ENCODE measurements at regions not wholly inside any gene's neighbourhood (a gene's known extent, or its start where the extent isn't known, plus 50 kb on each side); places are given as distances from the start of the nearest gene placed in this dataset.

DNA sequence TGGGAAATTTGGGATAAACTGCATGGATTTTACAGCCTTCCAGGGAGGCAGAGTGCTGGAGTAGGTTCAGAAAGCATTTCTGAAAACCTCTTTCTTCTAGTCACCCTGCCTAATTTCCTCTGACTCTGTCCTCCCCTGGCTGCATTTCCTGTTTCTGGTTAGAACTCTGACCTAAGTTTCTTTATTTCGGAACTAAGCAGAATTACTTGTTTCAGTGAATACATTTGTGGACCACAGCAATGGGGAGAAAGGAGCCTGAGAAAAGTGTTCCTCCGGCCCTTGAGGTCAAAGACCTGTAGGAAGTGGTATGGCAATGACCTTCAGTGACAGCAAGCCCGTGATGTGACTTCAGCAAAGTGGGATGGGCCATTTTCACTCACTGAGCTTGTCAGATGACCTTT, 173.4 kb upstream of the RUNX1 start:
- TF ChIP-seq, protein P1, sequence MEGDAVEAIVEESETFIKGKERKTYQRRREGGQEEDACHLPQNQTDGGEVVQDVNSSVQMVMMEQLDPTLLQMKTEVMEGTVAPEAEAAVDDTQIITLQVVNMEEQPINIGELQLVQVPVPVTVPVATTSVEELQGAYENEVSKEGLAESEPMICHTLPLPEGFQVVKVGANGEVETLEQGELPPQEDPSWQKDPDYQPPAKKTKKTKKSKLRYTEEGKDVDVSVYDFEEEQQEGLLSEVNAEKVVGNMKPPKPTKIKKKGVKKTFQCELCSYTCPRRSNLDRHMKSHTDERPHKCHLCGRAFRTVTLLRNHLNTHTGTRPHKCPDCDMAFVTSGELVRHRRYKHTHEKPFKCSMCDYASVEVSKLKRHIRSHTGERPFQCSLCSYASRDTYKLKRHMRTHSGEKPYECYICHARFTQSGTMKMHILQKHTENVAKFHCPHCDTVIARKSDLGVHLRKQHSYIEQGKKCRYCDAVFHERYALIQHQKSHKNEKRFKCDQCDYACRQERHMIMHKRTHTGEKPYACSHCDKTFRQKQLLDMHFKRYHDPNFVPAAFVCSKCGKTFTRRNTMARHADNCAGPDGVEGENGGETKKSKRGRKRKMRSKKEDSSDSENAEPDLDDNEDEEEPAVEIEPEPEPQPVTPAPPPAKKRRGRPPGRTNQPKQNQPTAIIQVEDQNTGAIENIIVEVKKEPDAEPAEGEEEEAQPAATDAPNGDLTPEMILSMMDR (IDR thresholded peaks at IDR 0.05; ENCODE audit: insufficient read depth, low read length): no peak
- TF ChIP-seq POLR2AphosphoS5 (IDR thresholded peaks at IDR 0.05; ENCODE audit: low read depth) (no peak), GABPA (IDR thresholded peaks at IDR 0.05; ENCODE audit: low read depth) (no peak)
- TF ChIP-seq, protein P2, sequence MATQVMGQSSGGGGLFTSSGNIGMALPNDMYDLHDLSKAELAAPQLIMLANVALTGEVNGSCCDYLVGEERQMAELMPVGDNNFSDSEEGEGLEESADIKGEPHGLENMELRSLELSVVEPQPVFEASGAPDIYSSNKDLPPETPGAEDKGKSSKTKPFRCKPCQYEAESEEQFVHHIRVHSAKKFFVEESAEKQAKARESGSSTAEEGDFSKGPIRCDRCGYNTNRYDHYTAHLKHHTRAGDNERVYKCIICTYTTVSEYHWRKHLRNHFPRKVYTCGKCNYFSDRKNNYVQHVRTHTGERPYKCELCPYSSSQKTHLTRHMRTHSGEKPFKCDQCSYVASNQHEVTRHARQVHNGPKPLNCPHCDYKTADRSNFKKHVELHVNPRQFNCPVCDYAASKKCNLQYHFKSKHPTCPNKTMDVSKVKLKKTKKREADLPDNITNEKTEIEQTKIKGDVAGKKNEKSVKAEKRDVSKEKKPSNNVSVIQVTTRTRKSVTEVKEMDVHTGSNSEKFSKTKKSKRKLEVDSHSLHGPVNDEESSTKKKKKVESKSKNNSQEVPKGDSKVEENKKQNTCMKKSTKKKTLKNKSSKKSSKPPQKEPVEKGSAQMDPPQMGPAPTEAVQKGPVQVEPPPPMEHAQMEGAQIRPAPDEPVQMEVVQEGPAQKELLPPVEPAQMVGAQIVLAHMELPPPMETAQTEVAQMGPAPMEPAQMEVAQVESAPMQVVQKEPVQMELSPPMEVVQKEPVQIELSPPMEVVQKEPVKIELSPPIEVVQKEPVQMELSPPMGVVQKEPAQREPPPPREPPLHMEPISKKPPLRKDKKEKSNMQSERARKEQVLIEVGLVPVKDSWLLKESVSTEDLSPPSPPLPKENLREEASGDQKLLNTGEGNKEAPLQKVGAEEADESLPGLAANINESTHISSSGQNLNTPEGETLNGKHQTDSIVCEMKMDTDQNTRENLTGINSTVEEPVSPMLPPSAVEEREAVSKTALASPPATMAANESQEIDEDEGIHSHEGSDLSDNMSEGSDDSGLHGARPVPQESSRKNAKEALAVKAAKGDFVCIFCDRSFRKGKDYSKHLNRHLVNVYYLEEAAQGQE (IDR thresholded peaks at IDR 0.05; ENCODE audit: insufficient replicate concordance, low read depth): no peak

Measured in HL-60 (cell line).